ENCODE measurements at regions not wholly inside any gene's neighbourhood (a gene's known extent, or its start where the extent isn't known, plus 50 kb on each side); places are given as distances from the start of the nearest gene placed in this dataset.

GRCh38 chr19:31513841-31514240, 164.6 kb upstream of the TSHZ3 start:
- no peak for ATAC-seq (ENCODE audit: low read depth)
- POLR2A ChIA-PET = no interaction called here
- Mint-ChIP-seq H3K4me3 (no peak overlapping the region), H3K9me3 (peaks cover 5% of the 10 kb centered on the region), H3K4me1 (no peaks in the 10 kb centered on the region), H3K27ac (no peak overlapping the region), H3K36me3 (ENCODE audit: low read depth) (no peaks in the 10 kb centered on the region), H3K27me3 (no peaks in the 10 kb centered on the region)
- DNase-seq = no peak
- CTCF ChIA-PET = no interaction called here
- TF ChIP-seq CTCF (IDR thresholded peaks at IDR 0.05) = no peak
- intact Hi-C loops (cut with micrococcal nuclease) = no loop called here

GRCh38 chr19:31515931-31516330, 166.7 kb upstream of the TSHZ3 start:
- DNase-seq = no peak
- no peaks in the 10 kb centered on the region for H3K4me1 Mint-ChIP-seq
- ChIA-PET CTCF (no interaction called here), POLR2A (no interaction called here)
- no peak overlapping the region for H3K4me3 Mint-ChIP-seq
- peaks cover 12% of the 10 kb centered on the region for H3K9me3 Mint-ChIP-seq
- no peaks in the 10 kb centered on the region for H3K36me3 Mint-ChIP-seq (ENCODE audit: low read depth)
- intact Hi-C loops (cut with micrococcal nuclease) = no loop called here
- H3K27ac Mint-ChIP-seq = no peak overlapping the region
- no peaks in the 10 kb centered on the region for H3K27me3 Mint-ChIP-seq
- ATAC-seq (ENCODE audit: low read depth) = no peak
- no peak for TF ChIP-seq CTCF (IDR thresholded peaks at IDR 0.05)

DNA sequence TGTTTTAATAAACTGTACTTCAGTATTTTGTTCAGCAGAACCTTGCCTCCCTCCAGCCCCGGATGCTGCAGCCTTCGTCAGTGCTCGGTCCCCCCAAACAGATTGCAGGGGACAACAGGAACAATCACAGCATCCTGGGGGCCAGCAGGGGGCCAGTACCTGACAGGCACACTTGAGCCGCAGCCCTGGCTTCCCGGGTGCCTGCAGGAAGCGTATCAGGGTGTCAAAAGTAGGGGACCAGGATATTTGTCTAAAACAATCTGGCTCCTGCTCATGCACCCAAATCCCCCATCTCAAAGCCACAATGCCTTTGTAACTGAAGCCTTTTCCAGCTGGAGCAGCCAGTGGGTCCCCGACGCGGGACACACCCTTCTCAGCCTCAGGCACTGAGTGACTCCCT, 167.5 kb upstream of the TSHZ3 start:
- Mint-ChIP-seq H3K36me3 (ENCODE audit: low read depth) (no peaks in the 10 kb centered on the region), H3K9me3 (peaks cover 14% of the 10 kb centered on the region), H3K4me3 (no peak overlapping the region), H3K4me1 (no peaks in the 10 kb centered on the region), H3K27ac (no peak overlapping the region), H3K27me3 (no peaks in the 10 kb centered on the region)
- intact Hi-C loops (cut with micrococcal nuclease) = no loop called here
- no peak for ATAC-seq (ENCODE audit: low read depth)
- no peak for TF ChIP-seq CTCF (IDR thresholded peaks at IDR 0.05)
- ChIA-PET CTCF (no interaction called here), POLR2A (no interaction called here)
- no peak for DNase-seq

DNA sequence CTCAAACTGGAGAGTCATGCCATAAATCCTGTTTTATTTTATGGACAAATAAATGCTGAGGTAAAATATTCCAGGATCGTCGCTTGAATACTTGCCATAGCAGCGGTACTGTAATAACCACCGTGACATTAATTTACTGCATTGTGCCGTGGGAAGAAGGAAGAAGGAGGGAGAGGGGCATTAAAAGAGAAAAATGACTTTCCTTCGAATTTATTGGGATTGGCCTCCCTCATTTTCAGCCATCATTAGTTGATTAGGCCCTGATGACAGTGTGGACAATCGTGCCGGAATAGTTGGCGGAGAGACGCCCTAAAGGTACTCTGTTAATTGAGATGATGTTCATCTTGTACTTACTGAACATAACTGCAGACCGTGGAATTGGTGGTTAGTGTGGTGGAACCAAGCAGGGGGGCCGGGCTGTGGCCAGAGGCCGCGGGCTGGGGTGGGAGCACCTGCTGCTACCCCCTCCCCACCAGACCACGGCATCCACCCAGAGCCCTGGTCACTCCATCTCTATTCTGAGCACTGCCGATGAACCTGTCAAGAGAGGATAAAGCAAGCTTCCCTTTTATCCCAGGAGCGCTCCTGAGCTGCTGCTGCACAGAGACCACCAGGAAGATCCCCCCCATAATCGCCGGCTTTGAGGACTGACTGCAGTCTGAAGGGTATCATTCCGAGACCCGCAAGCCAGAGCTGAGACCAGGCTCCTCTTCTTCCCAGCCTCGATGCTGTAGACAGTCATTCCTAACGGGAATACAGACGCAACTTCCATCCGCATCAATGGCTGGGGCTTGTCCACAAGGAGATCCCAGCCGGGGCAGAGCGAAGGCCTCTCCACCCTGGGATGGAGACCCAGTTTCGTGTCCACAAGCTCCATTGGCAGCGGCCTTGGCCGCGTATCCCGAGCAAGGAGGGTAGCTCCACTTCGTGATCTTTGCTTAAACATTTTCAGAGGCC, 168.3 kb upstream of the TSHZ3 start:
- Mint-ChIP-seq H3K27ac (no peak overlapping the region), H3K36me3 (ENCODE audit: low read depth) (no peaks in the 10 kb centered on the region), H3K4me1 (no peaks in the 10 kb centered on the region), H3K9me3 (peaks cover 14% of the 10 kb centered on the region), H3K4me3 (no peak overlapping the region), H3K27me3 (no peaks in the 10 kb centered on the region)
- intact Hi-C loops (cut with micrococcal nuclease) = no loop called here
- no peak for ATAC-seq (ENCODE audit: low read depth)
- CTCF ChIA-PET = no interaction called here
- TF ChIP-seq CTCF (IDR thresholded peaks at IDR 0.05) = no peak
- POLR2A ChIA-PET = no interaction called here
- no peak for DNase-seq

DNA sequence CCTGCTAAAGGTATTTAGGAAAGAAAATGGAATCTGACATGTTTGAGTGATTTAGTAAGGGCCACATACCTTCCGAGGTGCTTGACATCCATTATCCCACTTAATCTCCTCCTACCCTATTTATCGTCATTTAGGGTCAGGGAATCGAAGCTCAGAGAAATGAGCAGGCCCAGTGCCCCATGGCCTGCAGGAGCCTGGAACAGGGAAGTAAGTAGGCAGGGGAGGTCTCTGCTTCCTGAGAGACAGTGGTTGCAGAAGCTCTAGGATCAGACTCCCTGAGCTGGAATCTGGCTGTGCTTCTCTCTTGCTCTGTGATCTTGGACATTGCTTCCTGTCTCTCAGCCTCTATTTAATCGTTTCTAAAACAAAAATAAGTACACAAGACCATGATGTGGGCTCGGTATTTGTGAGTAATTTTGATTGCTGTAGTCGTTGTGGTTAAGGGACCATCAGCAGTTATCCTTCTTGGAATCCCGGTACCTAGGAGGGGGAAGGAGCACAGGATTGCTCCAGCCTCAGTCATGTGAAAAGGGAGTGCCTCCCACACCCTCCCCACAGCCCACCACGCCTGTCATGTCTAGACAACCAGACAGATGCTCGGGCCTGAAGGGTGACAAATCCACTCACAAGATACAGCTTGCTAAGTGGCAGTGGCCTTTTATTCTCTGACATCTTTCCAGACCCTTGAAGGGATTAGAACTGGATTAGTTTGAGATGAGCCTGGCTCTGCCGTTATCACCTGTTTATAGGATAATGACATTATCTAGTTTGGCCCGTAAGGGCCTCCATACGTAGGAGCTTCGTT, 169.2 kb upstream of the TSHZ3 start:
- no peak for TF ChIP-seq CTCF (IDR thresholded peaks at IDR 0.05)

More for the DNA sequence above, 169.2 kb upstream of the TSHZ3 start:
- Mint-ChIP-seq H3K27ac (no peak overlapping the region), H3K9me3 (peaks cover 17% of the 10 kb centered on the region), H3K4me1 (no peaks in the 10 kb centered on the region), H3K27me3 (no peaks in the 10 kb centered on the region), H3K4me3 (no peak overlapping the region), H3K36me3 (ENCODE audit: low read depth) (no peaks in the 10 kb centered on the region)
- intact Hi-C loops (cut with micrococcal nuclease) = no loop called here
- ChIA-PET CTCF (no interaction called here), POLR2A (no interaction called here)
- DNase-seq = no peak
- no peak for ATAC-seq (ENCODE audit: low read depth)
